Activated CD4-positive, alpha-beta T cell treated with anti-CD3 and anti-CD28 coated beads, Interleukin-2, amount 50 U/mL, for 4 hours (primary cell): ENCODE measurements at regions not wholly inside any gene's neighbourhood (a gene's known extent, or its start where the extent isn't known, plus 50 kb on each side); places are given as distances from the start of the nearest gene placed in this dataset.
"Not testable (repeated sequence)": the region's sequence is repeated elsewhere in the genome, so short reads cannot be mapped to it uniquely, and the experiment has no call there.

Experiments
- DNase-seq, 2 experiments: peaks; one replicate each; pipeline ENCODE4 v3.0.0-alpha.2; 2020

DNA sequence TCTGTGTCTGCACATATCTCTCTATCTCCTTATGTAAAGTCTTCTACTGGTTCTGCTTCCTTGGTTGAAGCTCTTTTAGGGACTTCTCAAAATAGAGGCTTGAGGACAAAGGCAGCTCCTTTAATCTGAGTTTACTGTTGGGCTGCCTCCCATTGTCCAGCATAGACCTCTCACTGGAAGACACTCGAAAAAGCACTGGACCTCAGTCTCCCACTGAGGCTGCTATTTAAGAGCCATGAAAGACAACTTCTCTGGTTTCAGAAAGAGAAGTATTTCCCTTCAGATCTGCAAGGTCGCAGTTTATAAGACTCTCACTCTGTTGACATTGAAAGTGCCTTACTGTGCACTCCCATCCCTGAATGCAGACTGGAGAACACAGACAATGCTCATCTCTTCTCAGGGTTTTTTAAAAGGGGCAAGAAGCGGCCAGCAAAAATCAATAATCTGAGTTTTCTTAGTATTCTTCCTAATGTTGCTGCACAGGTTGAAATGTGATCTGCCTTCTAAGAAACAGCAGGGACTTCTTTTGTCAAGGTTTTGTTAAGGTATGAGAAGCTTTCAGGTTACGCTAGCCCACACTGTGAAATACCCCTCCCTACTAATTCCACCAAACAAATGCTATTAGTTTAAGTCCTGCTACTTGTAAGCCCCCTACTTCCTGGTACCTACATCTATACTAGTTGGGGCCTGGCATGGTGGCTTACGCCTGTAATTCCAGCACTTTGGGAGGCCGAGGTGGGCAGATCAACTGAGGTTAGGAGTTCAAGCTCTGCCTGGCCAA is 450.0 kb upstream of the SLC10A2 start:
- no peak for DNase-seq

DNA sequence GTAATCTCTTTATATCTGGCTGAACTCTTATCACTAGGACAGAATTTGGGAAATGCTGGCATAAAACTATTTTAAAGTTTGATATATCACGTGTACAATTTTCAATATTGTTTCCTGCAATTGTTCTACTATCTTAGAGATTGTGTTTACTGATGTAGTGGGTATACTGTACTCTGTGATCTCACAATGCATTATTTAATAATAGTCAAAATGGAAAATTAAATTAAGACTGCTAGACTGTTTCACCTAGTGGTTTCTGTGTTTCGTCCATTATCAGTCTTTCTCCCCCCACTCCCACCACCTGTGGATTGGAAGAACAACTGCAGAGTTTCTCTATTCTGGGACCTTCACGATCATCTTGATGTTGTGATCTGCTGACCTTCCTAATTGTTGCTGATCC is 449.2 kb upstream of the SLC10A2 start:
- no peak for DNase-seq

DNA sequence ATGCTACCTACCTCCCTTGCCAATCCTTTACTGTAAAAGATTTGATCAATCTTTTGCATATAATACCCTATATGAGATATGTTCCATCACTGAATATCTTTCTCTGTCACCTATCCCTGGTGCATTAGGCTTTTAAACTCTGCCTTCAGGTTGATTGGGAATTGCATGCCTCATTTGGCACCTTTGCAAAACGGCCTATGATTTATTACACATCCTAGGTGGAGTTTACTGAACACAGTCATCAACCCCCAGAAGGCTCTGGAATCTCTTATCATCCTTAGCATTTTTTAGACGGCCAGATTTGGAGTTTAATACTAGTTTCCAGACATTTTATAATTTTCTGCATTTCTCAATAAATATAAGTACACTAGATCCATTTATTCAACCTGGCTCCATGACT is 448.4 kb upstream of the SLC10A2 start:
- DNase-seq, result no peak

DNA sequence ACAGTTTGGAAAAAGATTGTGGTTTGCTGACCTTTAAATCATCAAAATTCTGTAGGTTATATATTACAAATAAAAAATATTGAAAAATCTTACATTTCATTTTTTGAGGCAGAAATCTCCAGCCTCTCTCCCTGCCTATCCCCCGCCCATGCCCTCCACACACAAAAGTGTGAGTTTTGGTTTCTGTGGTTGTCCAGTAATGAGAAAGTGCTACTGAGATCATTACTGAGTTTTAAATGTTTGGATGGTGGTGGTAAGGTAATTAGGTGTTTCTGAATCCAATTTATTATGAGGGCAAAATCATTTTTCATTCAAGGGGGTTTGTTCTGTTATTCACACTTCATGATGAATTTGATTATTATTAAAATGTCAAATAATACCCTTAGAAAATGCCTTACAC is 448.0 kb upstream of the SLC10A2 start:
- no peak for DNase-seq

DNA sequence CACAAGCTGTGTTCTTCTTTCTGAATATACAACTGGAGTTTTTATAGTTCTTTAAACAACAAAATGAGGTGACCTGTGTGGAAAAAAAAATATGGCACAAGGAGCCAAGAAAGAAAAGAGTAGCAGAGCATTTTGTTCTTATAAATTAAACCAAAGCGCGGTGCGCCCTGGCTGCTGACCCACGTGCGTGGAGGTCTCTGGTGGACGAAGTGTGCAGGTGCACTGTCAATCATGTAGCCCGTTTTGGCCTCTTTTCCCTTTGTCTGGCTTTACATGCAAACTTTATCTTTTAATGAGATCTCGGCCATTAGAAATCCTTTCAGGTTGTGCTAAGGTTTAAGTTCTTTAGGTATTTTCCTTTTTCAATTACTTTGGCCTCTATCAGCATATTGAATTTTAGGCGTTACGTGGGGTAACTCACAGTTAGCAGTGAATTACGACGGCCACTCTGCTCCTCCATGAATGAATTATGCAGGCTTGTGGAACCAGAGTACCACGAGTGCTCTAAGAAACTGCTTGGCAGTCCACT is 443.9 kb upstream of the SLC10A2 start:
- no peak for DNase-seq

DNA sequence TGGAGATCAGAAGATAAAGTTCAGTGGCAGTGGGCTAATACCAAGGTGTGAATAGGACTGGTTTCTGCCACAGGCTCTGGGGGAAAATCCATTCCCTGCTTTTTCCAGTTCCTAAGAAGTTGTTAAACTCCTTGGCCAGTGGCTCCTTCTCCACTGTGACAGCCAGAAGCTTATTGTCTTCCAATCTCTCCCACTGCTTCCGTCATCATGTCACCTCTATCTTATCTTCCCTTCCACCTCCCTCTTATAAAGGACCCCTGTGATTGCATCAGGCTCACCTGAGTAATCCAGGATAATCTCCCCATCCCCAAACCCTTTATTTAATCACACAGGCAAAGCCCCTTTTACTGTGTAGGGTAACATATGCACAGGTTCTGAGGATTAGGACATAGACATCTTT is 431.2 kb upstream of the SLC10A2 start:
- no peak for DNase-seq

DNA sequence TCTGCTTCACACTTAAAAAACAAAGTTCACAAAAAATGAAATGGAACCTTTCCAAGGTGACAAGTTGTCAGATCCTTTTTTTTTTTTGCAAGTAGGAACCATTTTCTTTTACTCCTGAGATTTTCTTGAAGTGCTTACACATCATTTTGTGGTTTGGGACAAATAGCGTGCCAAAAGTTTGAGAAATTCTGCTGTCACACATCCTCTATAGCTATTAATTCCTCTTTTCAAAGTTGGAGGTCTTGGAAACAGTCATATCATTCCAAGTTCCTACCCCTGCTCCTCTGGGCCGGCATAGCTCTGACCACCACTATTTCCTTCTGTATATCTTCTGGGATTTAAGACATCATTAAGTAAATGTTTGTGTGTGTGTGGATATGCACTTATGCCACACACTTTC is 421.6 kb upstream of the SLC10A2 start:
- no peak for DNase-seq

DNA sequence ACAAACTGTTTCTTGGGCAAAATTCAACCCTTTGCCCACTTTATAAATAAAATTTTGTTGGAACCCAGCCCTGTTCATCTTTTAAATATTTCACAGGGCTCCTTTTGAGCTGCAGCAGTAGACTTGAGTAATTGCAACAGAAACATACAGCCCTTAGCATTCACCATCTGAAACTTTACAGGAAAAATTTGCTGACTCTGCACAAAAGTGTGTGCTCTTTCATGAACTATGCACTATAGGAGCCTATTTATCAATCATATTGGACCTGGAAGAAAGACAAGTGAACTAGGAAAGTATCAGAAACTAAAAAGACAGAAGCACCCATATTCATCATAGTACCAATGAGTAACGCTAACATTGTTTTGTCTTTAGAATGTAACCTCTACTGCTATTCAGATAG is 406.9 kb upstream of the SLC10A2 start:
- no peak for DNase-seq

DNA sequence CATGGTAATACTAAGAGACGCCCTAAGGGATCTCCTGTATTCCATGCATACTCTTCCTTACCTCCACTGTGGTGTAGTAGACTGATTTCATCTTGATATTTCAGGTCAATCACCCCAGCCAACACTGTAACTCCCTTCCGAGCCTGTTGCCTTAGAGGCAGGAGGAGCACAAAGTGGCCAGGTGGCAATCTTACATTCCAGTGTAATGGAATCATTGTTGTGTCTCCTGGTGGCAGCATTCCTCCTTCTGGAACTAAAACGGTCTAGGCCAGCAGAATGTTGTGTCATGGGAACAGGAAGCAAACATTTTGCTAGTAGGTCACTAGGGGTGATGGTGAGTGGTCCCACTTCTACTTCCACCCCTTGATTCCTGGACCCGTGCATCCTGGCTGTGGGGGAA is 405.7 kb upstream of the SLC10A2 start:
- DNase-seq, result no peak

DNA sequence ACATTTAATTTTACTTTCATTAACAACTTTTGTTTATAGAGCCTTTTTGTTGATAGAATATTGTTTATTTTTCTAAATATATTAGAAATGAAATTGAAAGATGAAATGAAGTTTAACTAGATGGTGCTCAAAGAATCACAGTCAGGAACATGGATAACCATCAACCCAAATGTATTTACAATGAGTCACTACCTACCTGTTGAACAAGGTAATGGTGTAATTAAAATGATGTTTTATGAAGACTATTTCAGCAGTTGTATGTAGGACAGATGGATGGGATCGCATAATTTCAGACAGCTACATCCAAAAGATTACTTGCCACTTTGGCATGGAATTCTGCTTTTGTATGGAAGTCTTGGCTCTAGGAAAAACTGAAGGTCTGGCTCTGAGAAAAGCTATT is 403.6 kb upstream of the SLC10A2 start:
- DNase-seq, result no peak

DNA sequence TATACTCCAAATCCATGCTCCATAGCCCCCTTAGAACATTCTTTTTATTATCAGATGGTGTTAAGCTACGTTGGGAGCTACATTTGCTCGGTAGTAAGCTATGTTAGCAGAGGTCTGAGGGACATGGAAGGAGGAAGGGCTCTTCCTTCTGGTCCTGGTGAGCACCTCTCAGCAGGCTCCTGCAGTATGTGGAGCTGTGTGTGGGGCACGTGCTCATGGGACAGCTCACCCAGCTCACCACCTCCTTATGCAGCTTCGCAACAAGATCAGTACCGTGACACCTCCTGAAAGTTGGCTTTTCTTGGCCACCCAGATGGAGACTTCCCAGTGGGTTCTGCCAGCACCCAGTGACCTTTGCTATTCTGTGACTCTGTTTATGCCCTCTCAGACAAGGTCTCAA is 400.5 kb upstream of the SLC10A2 start:
- DNase-seq, result no peak

DNA sequence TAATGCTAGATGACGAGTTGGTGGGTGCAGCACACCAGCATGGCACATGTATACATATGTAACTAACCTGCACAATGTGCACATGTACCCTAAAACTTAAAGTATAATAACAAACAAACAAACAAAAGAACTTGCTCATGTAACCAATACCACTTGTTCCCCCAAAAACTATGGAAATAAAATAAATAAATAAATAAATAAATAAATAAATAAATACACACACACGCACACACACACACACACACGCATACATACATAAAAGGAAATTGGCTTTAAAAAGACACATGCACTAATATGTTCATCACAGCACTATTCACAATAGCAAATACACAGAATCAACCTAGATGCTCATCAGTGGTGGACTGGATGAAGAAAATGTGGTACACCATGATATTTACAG is 394.0 kb upstream of the SLC10A2 start:
- DNase-seq, result not testable (repeated sequence)

DNA sequence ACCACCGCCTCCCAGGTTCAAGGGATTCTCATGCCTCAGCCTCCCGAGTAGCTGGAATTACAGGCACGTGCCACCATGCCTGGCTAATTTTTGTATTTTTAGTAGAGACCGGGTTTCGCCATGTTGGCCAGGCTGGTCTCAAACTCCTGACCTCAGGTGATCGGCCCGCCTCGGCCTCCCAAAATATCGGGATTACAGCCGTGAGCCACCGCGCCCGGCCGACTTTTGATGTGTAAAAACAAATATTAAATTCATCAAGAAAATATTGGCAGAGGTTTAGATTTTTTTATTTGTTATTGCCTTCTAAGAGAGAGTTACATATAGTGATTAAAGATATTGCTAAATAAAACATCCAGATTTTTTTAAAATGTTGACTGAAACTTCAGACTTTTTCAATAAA is 390.8 kb upstream of the SLC10A2 start:
- not testable (repeated sequence) for DNase-seq

DNA sequence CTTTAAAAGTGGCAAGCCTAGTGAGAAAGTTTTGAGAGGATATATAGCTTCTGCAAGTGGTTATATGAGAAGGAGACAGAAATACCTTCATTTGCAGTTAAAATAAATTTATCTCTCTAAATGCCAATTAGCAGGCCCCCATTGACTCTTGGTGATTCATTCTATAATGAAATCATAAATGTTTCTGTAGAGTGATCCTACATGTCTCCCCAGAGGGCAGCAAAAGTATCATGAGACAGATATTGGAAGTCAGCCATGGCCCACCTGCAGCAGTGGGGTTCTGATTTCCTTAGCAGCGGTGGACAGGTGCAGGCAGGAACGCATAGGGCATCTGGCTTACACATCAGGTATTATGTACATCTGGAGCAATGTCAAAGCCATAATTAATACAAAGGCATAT is 385.4 kb upstream of the SLC10A2 start:
- no peak for DNase-seq

DNA sequence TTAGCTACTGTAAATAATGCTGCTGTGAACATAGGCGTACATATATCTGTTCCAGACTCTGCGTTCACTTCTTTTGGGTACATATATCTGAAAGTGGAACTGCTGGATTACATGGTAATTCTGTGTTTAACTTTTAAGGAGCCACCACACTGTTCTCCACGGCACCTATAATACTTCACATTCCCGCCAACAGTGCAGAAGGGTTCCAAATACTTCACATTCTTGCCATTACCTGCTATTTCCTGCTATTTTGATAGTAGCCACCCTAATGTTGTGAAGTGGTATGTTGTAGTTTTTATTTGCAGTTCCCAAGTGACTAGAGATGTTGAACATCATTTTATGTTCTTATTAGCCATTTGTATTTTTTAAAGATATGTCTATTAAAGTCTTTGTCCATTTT is 377.4 kb upstream of the SLC10A2 start:
- no peak for DNase-seq

DNA sequence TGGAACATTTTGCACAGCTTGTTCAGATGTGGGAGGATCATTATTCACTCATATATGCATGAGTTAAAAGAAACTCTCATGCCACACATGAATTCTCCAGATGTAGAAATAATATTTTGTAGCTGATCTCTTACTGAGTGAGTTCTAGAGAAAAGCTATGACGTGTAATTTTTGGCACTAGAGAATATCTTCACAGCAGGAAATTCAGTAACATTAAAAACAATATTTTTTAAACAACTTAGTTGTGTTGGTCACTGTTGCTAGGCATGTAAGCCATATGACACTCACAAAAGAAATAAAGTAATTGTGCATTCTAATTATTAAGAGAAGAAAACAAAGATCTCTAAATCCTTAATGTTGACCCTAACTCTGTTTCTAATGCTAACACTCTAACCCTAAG is 371.4 kb upstream of the SLC10A2 start:
- DNase-seq, result no peak

DNA sequence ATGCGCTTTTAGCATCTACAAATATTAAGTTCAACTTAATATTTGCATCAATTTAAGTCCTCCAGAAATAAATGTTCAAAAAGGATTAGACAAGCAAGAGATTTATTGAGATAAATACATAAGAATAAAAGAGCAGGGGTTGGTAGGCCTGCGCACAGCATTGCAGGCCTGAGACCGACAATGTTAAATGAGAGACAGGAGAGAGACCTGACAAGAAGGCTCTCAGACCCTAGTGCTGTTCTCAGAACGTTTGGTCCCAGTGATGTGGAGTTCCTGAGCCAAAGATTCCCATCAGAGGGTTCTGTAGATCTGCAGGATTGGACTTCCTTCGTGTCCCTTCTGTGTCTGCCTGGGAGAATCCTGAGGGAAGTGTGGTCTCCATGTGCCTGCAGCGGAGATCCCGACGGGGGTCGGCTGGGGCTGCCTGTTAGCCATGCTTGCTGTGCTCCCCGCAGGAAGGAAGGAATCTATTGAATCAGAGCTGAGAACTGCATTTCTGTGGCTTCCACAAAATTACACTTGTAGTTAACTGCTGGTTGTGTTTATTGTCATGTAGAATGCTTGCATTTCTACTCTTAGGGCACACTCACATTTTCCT is 369.9 kb upstream of the SLC10A2 start:
- no peak for DNase-seq

DNA sequence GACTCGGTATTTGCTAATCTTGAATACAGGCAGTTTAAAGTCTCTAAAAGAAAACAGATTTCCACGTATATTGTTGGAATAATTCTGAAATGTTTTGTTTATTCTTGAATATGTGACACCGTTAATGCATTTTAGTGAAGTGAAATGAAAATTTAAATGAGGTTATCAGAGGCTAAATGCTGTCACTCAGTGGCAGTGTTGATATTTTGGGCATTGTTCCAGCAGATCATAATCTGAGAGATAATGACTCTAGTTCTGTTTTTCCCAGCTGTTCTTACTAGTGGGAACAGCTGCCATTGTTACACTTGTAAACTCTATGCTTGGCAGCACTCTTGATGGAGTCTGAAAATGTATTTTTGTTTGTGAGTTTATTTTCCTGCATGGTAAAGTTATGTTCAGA is 365.6 kb upstream of the SLC10A2 start:
- no peak for DNase-seq

DNA sequence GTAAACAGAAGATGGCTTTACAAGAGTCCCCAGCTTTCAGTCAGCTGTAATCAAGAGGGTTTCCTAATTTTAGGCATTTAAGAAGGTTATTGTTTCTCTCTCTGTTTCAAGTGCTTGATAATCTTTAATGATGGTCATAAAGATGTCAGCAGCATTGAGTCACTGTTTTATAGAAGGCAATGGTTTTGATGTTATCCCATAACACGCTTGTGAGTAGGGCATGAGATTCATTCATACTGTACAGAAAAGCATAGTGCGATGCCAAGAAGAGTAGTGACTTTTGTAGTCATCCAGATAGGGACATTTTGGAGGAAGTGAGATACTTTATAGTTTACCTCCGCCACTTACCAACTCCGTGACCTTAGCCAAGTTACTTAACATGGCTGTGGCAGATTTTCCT is 364.2 kb upstream of the SLC10A2 start:
- no peak for DNase-seq

DNA sequence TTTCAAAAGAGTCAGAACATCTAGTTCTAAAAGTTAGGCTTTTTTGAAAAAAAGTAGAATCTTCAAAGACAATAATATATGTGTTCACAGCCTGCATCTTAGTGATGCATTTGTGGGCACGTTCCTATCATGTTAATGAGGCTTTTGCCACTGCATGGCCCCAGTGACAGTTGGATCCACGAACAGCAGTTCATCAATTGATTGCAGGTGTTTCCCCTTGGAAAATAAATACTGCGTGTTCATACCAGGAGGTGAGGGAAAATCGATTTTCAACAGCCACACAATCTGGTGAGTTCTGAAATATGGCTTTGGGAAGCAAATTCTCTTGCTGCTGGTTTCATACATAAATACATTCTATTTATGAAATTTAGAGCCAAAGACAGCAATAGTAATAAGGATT is 343.8 kb upstream of the SLC10A2 start:
- no peak for DNase-seq

DNA sequence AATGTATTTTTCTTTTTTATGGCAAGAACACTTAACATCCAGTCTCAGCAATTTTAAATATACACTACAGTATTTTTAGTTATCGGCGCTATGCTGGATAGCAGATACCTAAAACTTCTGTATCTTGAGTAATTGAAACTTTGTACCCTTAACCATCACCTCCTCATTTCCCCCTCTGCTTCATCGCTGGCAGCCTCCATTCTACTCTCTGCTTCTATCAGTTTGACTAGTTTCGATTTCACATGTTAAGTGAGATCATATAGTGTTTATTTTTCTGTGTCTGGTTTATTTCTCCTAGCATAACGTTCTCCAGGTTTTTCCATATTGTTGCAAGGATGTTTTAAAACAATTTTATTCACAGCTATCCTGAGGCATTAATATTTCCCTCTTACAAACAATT is 340.8 kb upstream of the SLC10A2 start:
- no peak for DNase-seq

DNA sequence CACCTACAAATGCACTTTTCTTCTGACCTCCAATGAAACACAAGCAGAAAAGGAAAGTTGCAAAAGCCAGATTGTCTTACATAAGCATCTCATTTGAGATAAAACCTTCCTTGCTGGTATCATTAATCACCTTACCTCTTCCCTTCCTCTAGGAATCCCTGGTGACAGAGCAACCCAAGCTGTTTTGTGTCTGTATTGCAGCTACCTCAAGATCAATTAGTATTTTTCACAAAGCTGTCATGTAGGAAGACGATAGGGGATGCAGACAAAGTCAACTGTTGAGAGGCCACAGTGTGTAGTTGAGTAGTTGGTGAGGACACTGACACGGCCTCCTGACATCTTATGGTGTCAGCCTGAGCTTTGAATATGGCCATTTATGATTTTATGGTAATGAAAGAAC is 339.1 kb upstream of the SLC10A2 start:
- no peak for DNase-seq

DNA sequence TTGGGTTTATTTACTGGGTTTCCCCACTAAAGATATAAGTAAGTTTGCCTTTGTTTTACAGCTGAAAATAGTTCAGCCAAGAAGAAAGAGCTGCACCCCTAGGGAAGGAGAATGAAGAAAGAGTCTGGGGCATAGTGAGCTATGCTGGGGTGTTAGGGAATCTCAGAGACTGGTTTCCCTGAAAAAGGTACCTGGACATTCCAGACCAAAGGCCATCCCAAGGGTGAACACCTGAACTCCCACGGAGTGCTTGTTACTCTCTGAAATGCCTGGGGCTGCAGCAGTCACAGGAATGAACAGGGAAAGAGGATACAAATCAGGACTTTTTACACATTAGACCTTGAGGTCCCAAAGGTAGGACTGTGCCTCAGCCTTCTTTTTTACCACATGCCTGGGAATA is 337.6 kb upstream of the SLC10A2 start:
- DNase-seq, result no peak

DNA sequence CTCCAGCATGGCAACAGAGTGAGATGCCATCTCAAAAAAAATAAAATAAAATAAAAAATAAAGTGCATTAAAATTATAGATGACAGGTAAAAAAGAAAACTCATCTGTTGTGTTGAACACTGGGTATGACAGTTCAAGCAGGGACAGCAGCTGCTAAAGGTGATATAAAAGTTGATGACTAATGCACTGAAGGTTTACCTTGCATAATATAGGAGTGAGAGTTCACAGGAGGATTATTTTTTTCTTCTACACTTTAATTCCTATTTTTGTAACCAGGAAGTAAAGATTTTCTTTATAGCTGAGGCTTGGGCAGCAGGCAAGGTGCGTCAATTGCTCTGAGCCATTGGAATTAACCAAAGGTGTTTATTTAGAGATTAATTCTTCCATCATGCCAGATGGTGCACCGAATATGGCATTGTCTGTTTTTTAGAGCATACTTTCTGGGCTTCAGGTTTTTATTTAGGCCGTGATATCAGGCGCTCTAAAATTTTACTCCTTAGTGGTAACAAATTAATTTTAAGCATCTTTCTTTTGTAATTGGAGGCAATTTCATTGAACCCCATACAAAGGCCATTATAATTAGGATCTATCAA is 337.0 kb upstream of the SLC10A2 start:
- no peak for DNase-seq
